Lung (tissue), 11 donors: ENCODE measurements at regions not wholly inside any gene's neighbourhood (a gene's known extent, or its start where the extent isn't known, plus 50 kb on each side); places are given as distances from the start of the nearest gene placed in this dataset.

ENCODE experiments used
- ATAC-seq: fragments of 200-7000 bp; cut with Tn5 transposase; one replicate; pipeline ENCODE4 v1.9.1; 2020; ENCODE audit warnings: moderate number of reproducible peaks; ENCODE audit not compliant: insufficient read depth, low FRiP score
- DNase-seq, 3 donors: peaks; one replicate each; pipeline ENCODE4 v3.0.0-alpha.2; 2013 to 2017
- H3K27ac ChIP-seq, 2 donors: one replicate each; pipeline ENCODE4 v1.5.1; 2013; ENCODE audit warnings: mild to moderate bottlenecking in 2 of 2, moderate library complexity in 2 of 2, control low read depth in 1 of 2, inconsistent platforms in 1 of 2, low read depth in 1 of 2, low read length in 1 of 2
- H3K27me3 ChIP-seq, 3 donors: one replicate each; pipeline ENCODE4 v1.5.1; 2013; ENCODE audit warnings: low read length in 2 of 3; ENCODE audit not compliant: control insufficient read depth in 3 of 3, insufficient read depth in 3 of 3
- H3K36me3 ChIP-seq, 4 donors: one replicate each; pipeline ENCODE4 v1.5.1; 2013; ENCODE audit warnings: low read length in 4 of 4, mild to moderate bottlenecking in 1 of 4, moderate library complexity in 1 of 4; ENCODE audit not compliant: control insufficient read depth in 4 of 4, insufficient read depth in 4 of 4
- H3K4me1 ChIP-seq, 5 donors: one replicate each; pipeline ENCODE4 v1.5.1; 2013; ENCODE audit warnings: low read length in 5 of 5, mild to moderate bottlenecking in 2 of 5, moderate library complexity in 1 of 5; ENCODE audit not compliant: control insufficient read depth in 5 of 5, insufficient read depth in 5 of 5
- H3K4me3 ChIP-seq: one replicate; pipeline ENCODE4 v1.5.1; 2013; ENCODE audit warnings: mild to moderate bottlenecking, control low read depth, moderate library complexity
- H3K9ac ChIP-seq, 2 donors: one replicate each; pipeline ENCODE4 v1.5.1; 2013; ENCODE audit warnings: low read length in 2 of 2, control low read depth in 1 of 2; ENCODE audit not compliant: insufficient read depth in 1 of 2
- H3K9me3 ChIP-seq, 4 donors: one replicate each; pipeline ENCODE4 v1.5.1; 2013; ENCODE audit warnings: low read length in 3 of 4, mild to moderate bottlenecking in 1 of 4, moderate library complexity in 1 of 4; ENCODE audit not compliant: control insufficient read depth in 4 of 4, insufficient read depth in 3 of 4
- WGBS, 2 donors: extraction: QIAGEN DNeasy Blood & Tissue Kit; methylation state at CpG; one replicate each; pipeline ENCODE4 v1.1.7; 2013; 5-methylcytosine and 5-hydroxymethylcytosine counted together
- TF ChIP-seq, protein P1 (sequence below): IDR thresholded peaks from 2 replicates; pipeline ENCODE4 v1.5.1; 2012; ENCODE audit warnings: mild to moderate bottlenecking; ENCODE audit errors: control extremely low read depth, extremely low read depth
- donor health status: control.
- donor health status: control.
- donor health status: Bipolar disorder and iron deficiency.
- donor health status: healthy.
- donor health status: DM: yes; HTN: yes; CAD: no.

- no peak for ATAC-seq
- Histone ChIP-seq H3K4me1 (peaks cover 0 to 10% (median 0%) of the 10 kb centered on the region in 5 donors), H3K36me3 (no peaks in the 10 kb centered on the region), H3K27me3 (no peaks in the 10 kb centered on the region), H3K9me3 (no peaks in the 10 kb centered on the region), H3K9ac (no peak overlapping the region), H3K4me3 (no peak overlapping the region), H3K27ac (no peak overlapping the region)
- DNase-seq: no peak
- WGBS, 2 donors: 95 to 96% methylated on average over 4 of the region's 4 CpGs
- TF ChIP-seq, protein P1, sequence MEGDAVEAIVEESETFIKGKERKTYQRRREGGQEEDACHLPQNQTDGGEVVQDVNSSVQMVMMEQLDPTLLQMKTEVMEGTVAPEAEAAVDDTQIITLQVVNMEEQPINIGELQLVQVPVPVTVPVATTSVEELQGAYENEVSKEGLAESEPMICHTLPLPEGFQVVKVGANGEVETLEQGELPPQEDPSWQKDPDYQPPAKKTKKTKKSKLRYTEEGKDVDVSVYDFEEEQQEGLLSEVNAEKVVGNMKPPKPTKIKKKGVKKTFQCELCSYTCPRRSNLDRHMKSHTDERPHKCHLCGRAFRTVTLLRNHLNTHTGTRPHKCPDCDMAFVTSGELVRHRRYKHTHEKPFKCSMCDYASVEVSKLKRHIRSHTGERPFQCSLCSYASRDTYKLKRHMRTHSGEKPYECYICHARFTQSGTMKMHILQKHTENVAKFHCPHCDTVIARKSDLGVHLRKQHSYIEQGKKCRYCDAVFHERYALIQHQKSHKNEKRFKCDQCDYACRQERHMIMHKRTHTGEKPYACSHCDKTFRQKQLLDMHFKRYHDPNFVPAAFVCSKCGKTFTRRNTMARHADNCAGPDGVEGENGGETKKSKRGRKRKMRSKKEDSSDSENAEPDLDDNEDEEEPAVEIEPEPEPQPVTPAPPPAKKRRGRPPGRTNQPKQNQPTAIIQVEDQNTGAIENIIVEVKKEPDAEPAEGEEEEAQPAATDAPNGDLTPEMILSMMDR: no peak
Observed at GRCh38 chr10:33754052-33754451, 419.6 kb upstream of the NRP1 start.

GRCh38 chr10:33753389-33753788, 418.9 kb upstream of the NRP1 start:
- no peaks in the 10 kb centered on the region for H3K36me3 ChIP-seq
- 94 to 95% methylated on average over 3 of the region's 3 CpGs for WGBS, 2 donors

DNA sequence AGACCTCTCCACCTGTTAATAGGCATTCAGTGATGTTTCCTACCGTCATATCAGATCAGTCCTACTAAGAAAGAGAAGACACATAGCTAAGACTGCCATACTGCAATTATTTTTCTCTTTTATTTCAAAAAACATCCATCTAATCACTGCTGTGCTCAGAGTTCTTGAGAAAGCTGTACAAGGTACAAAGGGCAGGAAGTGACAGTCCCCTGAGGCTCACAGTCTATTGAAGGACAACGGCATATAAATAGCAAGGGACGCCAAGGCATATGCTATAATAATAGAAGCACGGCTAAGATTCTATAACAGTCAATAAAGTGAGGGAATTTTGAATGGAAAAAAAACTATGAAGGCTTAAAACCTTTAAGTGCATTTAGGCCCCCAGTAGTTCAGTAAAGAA, 415.3 kb upstream of the NRP1 start:
- H3K9ac ChIP-seq: no peak overlapping the region
- 69 to 78% methylated on average over 4 of the region's 4 CpGs for WGBS, 2 donors
- H3K27ac ChIP-seq: no peak overlapping the region
- H3K9me3 ChIP-seq: no peaks in the 10 kb centered on the region
- peaks cover 0 to 11% (median 0%) of the 10 kb centered on the region in 5 donors for H3K4me1 ChIP-seq
- peak in 1 of 3 donors; percentile 36 for DNase-seq
- H3K4me3 ChIP-seq: no peak overlapping the region
- no peak for ATAC-seq
- H3K36me3 ChIP-seq: no peaks in the 10 kb centered on the region
- no peaks in the 10 kb centered on the region for H3K27me3 ChIP-seq
- TF ChIP-seq, protein P1: no peak

More at GRCh38 chr10:33753389-33753788, 418.9 kb upstream of the NRP1 start:
- TF ChIP-seq, protein P1: no peak
- no peak overlapping the region for H3K27ac ChIP-seq
- H3K27me3 ChIP-seq: no peaks in the 10 kb centered on the region
- H3K9ac ChIP-seq: no peak overlapping the region
- H3K9me3 ChIP-seq: no peaks in the 10 kb centered on the region
- no peak overlapping the region for H3K4me3 ChIP-seq
- ATAC-seq: no peak
- no peak for DNase-seq
- peaks cover 0 to 11% (median 0%) of the 10 kb centered on the region in 5 donors for H3K4me1 ChIP-seq
